Non-pigmented ciliary epithelial cell (primary cell): ENCODE measurements at regions not wholly inside any gene's neighbourhood (a gene's known extent, or its start where the extent isn't known, plus 50 kb on each side); places are given as distances from the start of the nearest gene placed in this dataset.
A peak's percentile ranks its signal among the peaks of the same experiment; 100 is the strongest.

Experiments used
- DNase-seq: peaks from one replicate; pipeline ENCODE4 v3.0.0-alpha.2; 2010; ENCODE audit warnings: low read depth

DNA sequence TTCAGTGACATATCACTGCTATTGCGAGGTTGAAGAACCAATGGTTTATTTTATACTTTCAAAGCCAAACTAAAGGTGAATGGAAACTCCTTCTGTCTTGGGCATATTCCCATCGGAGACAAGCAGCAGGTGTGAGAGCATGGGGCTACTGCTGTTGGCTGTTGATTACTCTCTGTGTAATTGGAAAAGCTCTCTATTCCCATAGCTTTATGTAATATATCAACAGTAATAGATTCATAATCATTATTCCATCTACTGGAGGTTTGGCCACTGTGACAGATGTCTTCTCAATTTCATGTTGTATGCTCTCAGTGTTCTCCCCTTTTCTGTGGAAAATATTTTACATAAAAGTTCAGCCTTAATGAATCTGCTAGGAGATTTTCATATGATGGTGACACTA, 352.0 kb downstream of the BTG1 start:
- DNase-seq, result no peak

DNA sequence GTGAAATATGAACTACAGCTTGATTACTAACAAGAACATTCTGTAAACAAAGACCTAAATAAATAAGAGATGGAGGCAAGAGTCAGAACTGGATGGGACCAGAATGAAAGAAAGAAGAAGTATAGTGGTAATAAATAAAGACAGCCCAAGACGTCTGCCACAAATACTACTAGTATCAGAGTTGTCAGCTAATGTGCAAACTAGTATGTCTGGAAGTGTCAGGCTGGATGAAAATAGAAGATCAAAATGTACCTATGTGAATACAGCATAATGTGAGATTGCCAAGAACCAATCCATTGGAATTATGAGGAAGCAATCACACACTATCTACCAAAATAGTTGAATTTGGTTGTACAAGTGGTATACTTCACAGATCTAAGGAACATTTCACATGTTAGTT, 353.0 kb downstream of the BTG1 start:
- no peak for DNase-seq

DNA sequence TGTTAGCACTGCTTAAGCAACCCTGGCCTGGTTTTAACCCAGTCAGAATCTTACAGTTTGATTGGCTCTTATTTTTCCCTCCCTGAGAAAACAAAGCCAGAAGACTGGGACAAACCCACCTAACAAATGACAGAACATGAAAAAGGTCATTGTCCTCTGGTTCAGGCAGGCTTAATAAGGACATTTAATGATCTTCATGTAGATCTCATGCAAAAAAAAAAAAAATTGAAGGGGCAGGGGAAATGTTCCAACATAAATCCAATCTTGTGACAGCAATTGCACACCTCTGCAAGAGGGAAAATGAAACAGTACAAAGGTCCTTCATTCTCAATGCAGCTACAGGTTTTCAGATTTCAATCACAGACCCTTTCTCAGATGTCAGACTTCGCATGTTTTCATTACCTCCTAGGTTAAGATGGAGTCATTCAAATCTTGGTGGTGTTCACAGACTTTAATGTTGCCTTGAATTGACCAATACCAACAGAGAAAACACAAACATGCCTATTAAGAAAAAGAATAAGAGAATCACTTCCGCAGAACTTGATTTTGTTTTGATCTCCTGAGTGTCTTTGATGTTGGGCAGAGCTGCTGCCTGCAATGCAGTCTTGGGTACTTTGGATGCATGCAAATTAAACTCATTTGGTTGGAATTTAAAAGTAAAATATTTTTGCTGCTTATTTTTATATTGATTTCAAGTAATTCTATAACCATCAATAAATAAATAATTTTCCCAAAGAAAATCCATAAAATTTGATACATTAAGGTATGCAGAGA, 359.0 kb downstream of the BTG1 start:
- no peak for DNase-seq

DNA sequence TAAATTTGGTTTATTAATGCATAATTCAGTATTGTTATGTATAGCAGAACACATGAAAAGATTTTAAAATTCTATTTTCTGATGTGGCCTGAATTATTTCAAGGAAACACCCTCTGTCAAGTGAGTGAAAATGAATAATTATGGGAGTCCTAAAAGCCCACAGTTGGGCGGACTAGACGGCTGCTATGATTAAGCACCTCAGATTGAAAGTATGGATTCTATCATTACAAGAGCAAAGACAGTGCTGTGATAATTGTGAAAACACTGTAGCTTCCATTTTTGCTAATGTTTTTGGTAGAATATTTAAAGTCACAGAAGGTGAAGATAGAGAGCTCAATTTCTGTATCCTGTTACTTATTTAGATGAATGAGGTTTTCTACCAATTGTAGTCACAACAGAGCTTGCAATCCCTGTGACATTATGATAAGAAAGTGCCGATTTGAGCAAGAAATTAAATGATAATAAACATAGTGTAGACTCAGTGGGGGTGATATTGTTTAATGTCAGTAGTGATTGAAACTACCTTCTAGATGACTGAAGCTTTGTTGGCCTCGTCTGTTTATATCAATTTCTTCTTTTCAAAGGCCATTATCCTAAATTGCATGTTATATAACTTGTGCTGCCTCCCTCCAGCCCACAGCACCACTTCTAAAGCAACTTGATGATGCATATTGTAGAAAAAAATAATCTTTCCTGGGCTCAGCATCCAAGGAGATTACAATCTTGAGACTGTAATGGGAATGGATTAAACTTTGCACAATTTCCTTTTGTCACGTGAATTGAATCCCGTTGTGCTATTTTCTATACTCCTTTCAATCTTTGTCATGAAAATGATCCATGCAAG, 359.8 kb downstream of the BTG1 start:
- DNase-seq, result no peak

DNA sequence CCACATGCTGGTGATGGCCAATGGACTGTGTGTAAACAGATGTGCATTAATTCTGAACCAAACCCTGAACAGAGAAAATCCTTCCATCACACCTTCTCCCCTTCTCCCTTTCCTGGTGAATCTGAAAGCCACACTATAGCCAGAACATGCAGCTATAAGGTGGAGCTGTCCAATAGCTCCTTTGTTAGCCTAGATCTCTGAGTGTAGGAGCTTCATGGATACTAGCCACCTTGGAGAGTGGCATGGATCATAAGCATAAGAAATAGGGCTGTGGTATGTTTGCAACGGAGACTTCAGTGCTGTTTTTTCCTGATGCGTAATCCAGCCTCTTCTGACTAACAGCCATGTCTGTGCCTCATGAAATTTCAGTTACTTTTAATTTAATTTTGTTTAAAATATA, 364.5 kb downstream of the BTG1 start:
- DNase-seq, result no peak

DNA sequence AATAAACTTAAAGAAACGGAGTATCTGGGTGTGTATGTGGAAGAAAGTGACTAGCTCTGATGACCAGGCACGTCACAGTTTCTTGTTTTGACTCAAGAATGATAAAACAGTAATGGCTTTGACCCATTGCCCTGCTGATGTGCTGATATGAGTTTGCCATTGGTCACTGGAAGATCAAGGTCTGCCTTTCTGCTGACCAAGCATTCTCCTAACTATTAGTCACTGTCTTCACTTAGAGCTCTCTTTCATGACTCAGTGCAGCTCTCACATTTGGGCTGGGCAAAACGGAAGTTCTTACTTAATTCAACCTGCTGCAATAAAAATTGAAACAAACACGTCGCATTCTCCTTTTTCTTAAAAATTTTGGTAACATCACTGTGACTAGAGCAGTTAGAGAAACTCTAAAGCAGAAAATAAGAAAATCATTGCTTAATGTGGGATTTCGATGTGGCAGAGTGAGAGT, 366.7 kb downstream of the BTG1 start:
- peak; percentile 90 for DNase-seq

DNA sequence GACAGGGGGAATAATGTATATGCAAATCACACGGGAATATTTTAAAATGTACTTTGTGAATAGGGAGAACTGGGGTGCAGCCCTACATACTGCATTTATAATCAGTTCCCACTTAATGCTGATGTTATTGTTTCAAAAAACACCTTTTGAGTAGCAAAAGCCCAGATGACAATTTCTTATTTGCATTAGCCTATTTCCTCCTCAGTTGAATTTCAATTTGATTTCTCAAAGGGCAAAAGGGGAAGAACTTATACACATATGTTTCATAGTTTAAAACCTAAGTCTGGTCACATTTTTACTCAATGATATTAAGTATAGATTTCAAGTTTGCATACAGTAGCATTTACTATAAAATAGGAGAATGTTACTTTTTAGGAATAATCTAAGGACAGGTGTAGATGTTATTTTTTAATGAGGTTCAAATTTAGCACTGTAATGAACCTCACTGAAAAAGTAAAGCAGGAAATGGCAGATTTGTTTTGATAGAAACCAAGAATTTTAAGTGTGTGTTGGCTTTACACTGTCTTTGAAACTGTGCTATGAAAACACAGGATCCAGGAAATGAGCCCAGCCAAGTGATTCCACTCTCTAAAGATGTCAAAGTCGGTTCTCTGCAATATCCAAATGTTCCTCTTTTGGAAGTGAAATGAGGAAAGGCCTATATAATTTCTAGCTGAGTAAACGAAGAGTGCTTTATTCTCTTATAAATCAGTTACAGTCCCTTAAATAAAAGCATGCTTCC, 367.4 kb downstream of the BTG1 start:
- no peak for DNase-seq

DNA sequence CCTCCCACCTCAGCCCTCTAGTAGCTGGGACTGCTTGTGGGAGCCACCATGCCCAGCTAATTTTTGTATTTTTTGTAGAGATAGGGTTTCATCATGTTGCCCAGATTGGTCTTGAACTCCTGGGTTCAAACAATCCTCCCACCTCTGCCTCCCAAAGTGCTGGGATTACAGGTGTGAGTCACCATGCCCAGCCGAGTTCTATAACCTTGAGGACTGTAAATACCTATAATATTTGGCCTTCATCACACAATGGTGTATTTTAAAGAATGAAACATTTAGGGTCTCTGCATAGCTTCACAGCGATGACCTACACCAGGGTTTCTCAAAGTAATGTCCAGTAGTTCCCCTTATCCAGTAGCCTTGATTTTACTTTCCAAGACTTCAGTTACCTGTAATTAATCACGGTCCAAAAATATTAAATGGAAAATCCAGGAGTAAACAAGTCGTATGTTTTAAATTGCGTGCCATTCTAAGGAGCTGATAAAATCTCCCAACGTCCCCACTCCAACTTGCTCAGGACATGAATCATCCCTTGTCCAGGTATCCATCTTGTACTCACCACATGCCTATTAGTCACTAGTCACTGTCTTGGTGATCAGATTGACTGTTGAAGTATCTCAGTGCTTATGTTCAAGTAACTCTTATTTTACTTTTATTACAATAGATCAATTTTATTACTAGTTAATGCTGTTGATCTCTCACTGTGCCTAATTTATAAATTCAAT, 368.2 kb downstream of the BTG1 start:
- DNase-seq, result no peak

DNA sequence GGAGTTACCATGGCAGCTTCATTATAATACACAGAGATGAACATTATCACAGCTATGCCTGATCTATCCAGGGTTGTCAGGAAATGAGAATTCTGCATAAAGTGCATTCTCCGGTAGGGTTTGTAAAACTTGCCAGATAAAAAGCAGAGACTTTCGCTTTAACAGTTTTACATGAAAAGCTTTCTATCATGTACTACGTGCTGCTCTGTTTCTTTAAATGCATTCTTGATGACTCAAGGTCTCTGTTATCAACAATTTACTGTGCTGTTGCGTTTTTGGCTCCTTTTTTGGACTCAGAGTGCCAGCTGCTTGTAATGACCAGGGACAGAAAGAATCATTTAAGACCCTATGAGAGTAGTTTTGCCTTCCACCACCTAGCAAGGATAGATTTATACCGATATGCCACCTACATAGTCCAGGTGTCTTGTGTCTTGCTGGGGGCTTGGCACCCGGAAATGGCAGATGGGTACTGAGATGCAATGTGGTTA, 371.2 kb downstream of the BTG1 start:
- no peak for DNase-seq

DNA sequence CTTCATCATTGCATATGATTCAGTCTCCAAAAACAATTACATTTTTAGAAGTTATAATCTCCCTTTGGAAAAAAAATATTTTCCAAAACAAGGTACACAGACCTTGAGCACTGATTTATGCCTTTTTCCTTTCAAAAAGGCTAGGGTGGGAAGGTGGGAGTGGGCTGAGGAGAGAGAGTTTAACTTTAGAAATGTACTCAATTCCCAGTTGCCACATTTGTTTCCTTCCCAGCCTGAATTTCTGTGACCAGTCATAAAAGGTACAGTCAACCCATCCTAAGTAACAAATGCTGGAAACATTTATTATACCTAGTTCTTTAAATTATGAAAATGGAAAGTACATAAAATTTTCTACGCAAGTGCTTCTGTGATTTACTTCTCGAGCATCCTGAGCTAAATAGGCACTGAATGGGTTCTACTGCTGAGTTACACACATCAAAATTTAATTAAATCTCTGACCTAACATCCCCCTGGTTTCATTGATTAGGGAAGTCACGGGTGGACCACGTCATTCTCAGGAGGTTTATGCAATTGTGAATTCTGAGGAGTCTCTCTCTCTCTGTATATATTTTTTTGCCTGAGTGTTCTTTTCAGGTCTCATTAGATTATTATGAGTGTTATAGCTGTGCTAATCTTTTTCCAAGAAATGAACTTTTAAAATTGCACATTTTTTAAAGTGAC, 371.8 kb downstream of the BTG1 start:
- DNase-seq, result no peak

DNA sequence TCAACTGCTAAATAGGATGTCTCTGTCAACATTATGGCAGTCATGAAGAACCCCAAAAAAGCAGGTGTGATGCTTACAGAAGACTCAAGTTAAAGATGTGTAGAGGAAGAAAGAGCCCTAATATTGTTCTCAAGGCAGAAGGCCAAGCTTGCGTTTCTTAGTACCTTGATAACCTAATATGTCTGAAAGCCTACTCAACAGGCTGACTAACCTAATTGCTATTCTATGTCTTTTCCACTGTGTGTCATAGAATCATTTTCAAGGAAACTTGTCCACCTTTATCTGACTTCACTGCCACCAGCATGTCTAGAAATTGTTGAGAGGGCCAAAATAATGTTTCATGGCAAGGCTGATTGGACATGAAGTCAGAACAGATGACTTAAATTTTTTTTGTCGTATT, 373.2 kb downstream of the BTG1 start:
- DNase-seq, result no peak

DNA sequence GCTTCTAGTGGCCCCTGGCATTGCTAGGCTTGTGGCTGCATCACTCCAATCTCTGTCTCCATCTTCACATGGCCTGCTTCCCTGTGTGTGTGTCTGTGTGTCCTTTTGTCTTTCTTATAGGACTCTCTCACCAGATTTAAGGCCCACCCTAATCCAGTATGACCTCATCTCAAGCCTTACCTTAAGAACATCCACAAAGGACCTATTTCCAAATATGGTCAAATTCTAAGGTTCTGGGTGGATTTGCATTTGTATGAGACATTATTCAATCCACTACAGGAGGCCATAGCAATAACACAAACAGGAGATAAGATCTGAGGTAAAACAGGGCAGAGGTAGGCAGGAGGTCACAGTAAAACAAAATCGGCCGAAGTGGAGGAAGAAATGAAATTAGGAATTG, 375.9 kb downstream of the BTG1 start:
- DNase-seq, result no peak

DNA sequence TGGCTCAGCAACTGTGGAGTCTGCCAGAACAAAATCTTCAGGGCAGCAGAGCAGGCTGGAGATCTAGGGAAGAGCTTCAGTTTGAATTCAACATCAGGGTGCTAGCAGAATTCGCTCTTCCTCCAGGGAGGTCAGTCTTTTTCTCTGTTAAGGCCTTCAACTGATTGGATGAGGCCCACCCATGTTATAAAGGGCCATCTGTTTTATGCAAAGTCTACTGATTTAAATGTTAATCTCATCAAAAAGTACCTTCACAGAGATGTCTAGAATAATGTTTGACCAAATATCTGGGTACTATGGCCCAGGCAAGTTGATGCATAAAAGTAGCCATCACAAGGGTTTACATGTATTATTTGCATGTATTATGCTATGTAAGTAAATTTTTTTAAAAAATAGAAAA, 378.4 kb downstream of the BTG1 start:
- DNase-seq, result no peak

DNA sequence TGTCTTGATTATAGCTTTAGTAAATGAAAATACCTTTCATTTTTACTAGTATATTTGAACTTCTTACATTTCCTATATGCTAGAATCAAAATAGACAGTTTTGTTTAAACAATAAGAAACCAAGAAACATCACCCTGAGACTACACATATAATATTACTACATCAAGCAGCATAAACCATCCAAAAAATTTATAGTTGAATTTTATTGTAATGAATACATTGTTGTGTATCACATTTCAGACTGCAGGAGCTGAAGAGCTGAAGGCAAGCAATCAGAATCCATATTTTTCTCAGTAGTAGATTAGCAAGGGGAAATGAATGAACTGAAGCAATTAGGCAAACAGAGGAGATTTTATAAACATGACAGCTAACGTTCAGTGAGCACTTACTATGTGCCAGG, 379.2 kb downstream of the BTG1 start:
- no peak for DNase-seq

DNA sequence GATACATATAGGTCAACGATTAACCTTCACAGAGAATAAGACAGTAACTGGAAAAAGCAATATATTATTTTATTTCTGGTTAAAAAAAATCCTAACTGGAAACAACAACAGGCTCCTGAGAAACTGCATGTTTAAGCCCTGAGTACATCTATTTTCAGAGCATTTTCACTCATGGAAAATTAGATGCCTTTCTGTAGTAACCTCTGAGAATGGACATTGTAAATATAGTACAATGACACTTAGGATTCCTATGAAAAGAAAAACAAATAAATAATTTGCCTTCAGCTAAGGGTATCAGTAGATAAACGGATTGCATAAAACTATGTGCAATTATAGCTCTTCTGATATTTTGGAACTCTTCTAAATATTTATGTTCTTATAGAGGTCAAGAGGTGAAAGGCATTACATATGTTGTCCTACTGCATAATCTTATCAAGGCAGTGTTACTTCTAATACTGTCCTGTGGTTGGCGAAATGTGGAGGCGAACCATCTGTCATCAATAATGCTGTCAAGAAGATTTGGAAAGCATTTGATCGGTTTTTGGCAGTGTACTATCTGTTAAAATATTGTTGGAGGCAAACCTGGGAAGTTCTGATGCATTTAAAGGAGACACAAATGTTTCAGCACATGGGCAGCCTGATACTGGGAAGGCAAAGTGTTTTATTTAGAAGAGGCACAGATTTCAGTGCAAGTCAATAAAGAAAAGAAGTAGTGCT, 381.8 kb downstream of the BTG1 start:
- DNase-seq, result no peak

DNA sequence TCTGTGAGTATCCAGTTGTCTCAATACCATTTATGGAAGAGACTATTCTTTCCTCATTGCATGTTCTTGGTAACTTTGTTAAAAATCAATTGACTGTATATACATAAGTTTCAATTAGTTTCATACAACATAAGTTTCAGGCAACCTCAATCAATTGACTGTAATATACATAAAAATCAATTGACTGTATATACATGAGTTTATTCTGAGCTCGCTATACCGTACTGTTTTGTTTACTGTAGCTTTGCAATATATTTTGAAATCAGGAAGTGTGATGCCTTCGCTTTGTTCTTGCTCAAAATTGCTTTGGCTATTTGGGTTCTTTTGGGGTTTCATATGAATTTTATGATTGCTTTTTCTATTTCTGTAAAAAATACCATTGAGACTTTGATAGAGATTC, 392.0 kb downstream of the BTG1 start:
- no peak for DNase-seq

DNA sequence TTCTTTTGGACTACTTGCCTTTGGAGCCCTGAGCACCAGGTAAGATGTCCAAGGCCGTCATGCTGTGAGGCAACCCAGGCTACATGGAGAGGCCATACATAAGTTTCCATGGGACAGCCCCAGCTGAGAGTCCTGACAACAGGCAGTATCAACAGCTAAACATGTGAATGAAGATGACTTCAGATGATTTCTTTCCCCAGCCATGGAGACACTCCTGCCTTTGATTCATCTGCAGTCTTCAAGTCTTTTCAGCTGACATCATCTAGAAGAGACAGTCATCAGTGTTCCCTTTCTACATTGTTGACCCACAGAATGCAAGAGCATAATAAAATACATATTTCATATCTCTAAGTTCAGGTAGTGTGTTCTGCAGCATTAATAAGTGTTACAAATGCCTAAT, 398.7 kb downstream of the BTG1 start:
- no peak for DNase-seq

DNA sequence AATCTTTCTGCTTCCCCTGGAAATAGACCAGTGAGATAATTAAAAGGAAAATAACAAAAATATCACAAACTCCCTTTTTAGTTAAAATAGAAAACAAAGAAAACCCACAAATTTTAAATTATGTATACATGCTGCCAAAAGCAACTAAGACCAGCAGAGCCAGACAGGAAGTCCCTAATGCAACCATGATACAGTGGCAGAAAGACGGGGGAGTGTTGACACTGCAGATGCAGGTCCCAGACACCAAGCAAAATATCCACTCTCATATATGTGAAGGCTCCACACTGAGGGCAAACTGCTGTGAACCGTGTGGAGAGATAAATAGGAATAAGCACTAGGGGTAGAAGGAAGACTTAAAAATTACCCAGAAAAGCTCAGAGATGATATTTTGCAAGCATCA, 401.0 kb downstream of the BTG1 start:
- no peak for DNase-seq

DNA sequence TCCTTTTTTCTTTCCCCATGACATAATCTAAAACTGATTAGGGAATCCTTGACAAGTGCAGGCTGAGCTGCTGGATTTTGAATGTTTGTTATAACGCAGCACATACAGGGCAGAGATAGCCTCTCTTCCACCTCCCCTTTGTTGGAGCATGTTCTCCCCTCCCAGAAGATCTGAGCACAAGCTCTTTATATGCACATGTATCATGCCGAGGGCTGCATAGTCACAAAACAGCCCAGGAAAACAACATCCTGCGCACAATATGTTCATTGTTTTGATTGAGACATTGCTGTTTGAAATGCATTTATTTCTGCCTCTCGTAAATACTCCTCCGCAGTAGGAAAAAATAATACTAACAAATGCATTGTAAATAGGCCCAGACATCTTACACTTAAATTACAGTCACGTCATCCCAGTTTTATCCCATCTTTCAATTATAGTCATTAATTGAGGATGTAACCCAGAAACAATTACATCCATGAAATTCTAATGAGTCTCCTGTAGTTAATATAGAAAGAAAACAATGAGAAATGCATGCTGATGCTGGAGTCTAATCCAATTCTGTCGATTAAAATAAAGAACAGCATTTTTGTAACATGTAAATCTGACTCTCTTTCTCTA, 401.8 kb downstream of the BTG1 start:
- DNase-seq, result no peak

DNA sequence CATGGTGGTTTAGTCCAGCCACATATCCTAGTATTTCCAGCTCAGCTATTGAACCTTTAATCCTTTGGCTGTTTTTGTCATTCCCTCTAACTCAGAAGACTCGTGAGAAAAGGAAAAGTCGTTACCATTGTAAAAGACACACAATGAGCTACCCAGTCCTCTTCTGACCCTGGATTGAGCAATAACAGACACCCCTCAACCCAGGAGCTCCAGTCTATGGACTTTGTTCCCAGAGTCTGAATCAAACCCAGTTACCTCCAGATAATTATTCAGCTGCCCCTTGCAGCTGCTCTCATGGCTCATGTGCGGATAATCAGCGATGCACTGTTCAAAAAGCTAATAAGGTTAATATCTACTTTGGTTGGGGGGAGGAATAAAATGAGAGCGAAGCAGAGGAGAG, 402.4 kb downstream of the BTG1 start:
- no peak for DNase-seq
